GM21390 (cell line): ENCODE measurements at regions not wholly inside any gene's neighbourhood (a gene's known extent, or its start where the extent isn't known, plus 50 kb on each side); places are given as distances from the start of the nearest gene placed in this dataset.

Experiments
- ATAC-seq: cut with Tn5 transposase; IDR thresholded peaks from one replicate; pipeline ENCODE4 v1.9.1; 2021; ENCODE audit not compliant: unreplicated experiment

DNA sequence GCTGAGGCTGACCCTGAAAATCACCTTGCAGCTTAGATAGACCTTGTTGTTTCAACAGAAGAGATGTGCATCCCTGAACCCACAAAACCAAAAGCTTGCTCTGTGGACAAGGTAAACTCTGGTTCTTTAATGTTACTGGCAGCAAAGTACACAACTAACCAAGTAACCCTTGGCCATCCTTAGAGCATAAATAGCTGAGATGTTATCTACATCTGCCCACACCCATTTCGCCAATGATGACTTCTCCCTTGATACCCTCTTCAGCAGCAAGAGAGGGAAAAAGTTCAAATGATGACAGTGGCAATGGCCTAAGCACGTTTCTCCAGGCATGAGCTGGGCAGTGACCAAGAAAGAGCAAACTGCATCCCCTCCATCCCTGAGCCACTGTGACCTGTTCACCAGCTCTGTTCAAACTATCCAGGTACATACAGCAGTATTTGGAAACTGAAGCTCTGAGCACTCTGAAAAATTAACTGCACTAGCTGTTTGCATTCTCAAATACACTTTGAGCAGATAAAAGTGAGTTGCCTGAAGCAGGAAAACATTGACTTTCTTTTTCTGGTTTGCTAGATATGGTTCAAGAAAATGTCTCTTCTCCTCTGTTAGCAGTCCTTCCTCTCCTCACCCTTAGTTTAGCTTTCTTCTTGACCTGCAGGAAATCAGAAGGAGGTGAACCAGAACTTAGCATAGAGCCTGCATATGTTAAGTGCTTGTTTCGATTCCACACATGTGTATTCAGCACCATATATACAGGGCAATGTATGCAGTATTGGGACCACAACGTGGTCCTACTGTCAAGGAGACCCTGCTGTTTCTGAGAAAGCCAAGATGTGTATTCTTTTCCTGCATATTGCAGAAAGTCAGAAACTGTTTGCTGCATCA, 231.7 kb downstream of the FOXO1 start:
- no peak for ATAC-seq

DNA sequence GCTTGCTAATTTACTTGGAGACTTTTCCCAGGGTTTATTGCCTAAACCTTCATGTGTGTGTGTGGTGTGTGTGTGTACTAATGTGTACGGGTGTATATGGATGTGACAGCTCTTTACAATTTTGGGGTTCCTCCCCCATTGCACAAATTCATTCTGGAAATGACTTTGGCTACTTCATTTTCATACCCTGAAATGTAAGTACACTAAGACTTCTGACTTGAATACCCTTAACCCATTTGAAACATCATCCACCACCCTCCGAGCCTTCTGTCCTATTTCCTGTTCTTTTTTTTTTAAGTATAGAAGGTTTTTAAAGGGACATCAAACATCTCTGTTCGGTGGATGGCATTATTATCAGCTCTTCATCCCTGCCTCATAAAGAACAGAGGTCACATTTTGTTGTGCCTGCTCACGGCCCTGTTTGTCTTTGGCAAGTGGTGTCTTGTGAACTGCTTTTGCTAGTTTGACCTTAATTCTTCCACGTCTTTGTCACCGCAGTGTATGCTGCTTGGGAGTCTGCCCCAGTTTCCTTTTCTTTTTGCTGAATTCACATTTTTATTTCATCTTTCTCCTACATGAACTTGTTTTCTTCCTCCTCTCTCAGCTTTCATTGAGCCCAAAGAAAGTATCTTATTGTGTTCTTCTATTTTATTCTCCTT, 228.3 kb downstream of the FOXO1 start:
- no peak for ATAC-seq

DNA sequence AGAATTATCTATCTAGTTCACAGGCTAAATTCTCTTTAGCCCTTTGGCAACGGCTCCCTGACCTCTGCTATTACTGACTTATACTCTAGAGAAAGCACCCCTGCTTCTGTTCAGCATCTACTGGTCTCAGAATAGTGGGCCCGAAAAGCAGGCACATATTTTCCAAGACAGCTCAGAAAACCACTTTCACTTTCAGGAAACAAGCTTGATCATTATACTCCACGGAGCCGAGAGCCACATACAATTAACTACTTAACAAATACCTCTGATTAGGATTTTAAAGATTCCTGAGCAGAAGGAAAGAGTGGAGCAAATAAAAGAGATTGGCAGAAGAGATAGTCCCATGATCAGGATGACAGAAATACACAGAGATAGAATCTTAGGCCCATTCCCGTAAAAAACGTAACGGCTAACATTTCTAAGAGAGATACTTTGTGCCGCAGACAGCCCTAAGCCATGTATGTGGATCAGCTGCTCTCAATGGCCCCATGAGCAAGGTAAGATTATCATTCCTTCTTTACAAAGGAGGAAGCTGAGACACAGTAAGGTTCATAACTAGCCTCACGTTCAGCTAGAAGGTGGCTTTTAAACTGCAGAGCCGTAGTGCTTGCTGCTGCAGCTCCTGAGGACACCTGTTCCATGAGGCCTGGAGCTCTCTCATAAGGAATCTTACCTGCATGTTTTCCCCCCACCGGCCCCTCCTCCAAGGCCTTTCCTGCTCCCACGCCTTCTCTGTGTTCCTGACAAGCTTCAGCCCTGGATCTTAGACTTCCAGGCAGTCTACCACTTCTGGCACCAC, 227.2 kb downstream of the FOXO1 start:
- ATAC-seq = no peak

DNA sequence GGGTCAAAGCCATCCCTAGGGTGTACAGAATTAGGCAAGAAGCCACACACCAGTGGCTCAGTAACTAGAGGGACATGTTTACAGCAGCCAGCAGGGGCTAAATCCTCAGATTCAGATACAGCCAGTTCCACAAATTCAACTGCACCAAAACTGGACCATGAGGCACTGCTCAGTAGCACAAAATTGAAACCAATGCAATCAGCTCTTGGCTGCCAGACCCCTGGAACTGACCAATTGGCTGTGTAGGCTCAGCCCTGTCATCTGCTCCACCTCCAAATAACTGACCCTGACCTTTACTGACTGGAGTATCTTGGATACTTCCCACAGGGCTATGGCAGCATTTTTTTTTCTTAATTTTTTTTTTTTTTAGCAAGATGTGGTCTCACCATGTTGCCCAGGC, 226.5 kb downstream of the FOXO1 start:
- no peak for ATAC-seq

DNA sequence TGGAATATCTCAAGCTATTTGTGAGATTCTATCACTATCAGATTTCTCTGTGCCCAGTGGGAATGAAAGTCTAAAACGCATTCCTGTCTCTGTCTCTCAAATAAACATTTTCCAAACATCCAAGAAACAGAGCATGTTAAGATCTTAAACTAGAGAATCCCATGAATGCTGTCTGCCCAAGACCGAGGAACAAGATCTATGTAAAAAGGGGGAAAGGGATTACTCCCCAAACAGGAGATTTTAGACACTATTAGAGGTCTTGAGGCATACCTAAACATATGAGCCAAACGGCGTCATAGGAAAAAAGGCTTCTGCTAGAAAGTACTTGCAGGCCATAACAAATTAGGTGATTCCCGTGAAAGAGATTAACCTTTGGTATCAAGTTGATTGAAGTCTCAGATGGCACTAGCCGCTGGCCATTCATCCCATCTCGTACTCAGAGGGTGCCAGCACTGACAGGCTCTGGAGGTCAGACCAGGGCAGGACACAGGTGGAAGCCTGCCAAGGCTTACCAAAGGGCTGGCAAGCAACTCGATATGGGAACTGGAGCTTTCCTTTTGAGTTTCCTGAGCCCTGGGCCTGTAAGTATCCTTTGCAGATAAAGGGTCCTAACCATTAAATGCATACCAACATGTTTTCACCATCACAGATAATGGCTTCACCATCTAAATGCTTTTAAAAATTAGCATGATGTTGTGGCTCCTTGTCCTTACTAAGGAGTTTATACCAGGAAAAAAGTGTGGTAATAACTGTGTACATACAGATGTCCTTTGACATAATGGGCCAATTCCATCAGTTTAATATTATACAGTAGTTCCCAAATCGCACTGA, 225.2 kb downstream of the FOXO1 start:
- no peak for ATAC-seq

DNA sequence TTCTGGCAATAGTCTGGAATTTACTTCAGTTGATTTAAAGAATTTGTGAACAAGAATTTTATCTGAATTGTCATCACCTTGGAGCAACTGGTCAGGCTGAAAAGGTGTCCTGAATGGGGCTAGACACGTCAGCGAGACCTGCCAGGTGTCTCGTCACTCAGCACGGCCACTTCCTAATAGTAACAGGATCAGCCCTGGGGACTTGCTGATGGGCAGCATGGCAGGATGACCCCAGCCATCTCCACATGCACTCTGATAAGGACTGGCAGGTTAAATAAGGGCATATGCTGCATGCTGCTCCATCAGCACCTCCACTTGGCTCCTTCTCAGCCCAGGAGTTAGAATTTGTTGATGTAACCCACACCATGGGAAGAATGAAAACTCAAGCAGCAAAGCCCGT, 224.2 kb downstream of the FOXO1 start:
- no peak for ATAC-seq

DNA sequence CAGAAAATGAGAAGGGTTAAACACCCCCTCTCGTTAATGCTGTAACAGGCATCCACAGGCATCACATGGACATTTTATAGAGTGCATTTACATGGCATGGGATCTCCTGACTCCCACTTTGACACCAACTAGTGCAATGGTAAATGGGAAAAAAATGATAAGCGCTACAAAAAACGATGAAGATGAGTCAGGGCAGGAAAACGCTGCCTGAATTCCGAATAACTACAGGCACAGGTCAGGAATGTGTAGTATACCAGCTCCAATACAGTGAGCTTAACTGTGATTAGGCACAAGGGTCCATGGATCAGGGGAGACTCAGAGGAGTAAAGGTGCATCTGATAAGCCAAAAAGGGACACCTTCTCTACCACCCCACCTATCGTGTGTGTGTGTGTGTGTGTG, 223.6 kb downstream of the FOXO1 start:
- ATAC-seq = no peak

DNA sequence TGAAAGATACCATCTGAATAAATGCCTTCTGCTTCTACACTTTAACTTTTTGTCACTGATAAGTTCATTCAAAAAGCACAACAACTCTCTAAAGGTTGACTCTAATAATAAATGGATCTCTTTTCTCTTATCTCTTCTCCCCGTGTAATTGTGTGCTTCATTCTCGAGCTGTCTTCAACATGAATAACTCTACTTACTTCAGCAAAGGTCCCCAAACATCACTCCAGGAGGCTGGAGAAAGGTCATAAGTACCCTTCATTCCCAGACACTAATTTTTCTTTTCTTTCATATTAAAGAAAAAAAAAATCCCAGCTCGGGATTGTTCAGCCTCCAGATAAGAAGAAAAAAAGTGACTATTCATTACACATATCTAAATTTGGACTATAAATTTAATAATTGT, 222.2 kb downstream of the FOXO1 start:
- ATAC-seq = no peak

DNA sequence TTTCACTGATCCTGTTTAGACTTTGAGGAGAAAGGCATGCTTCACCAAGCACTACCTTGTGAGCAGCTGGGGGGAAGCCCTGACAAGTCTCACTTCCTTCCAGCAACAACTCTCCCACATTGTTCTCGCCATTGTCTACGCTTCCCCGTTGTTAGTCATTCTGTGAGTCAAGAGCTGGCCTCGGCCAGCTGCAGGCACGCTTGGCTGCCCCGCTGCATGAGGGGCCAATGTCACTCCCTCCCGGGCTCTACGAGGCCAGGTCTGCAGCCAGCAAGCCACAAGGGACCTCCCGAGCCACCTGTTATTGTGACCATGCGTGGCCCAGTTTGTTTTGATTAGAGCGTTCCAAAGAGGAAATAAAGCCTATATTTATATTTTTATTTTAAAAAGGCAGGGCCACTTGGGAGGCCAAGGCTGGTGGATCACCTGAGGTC, 220.9 kb downstream of the FOXO1 start:
- peak; percentile 99 for ATAC-seq

DNA sequence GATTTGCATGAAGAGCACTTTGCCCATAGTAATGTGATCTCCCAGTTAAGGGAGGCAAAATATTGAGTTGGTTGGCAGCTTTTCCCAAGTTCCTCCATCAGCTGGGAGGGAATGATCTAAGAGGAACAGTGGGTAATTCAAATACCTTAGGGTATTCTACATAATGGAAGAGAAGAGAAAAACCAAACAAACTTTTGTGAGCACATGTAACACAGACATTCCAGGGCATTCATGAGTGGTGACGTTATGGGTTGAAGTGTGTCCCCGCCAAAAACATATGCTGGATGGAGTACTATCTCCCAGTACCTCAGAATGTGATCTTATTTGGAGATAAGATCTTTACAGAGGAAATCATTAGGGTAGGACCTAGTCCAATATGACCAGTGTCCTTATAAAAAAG, 220.1 kb downstream of the FOXO1 start:
- no peak for ATAC-seq

DNA sequence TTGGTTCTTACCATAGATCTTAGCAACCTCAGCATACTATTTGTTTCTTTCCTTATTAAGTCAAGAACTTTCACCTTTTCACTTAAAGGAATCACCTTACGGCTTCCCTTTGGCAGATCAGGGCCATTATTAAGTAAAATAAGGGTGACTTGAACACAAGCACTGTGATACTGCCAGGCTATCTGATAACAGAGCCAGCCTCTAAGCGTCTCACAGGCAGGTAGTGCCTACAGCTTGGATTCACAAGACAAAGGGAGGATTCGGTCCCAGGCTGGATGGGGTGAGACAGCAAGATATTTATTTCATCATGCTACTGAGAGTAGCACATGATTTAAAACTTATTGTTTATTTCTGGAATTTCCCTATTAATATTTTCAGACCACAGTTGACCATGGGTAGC, 218.6 kb downstream of the FOXO1 start:
- no peak for ATAC-seq

DNA sequence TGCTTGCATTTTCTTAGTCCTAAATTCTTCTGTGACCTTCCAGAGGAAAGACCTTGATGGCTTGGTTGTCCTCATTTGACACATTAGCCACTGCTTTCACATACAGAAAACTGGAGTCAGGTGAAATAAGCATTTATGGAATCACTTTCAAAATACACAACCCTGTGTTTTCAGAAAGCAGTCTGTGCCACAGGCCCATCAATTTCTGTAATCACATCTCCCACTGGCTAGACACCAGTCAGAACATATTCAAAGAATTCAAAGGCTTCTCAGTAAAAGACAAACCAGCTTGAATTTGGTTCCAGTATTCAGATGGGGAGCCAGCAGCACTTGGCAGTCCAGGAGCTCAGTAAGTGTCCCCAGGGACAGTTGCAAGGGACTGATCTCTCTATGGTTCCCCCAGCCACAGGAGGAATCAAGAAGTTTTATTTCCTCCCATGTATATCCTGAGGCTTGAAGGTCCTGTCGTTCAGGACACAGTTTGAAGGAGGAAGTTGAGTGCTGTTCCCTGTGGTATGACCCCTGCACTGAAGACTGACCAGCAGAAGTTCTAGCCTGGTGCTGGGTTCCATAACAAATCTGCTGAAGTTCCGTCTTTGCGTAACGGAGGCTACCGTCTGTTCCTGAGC, 214.3 kb downstream of the FOXO1 start:
- ATAC-seq = no peak

DNA sequence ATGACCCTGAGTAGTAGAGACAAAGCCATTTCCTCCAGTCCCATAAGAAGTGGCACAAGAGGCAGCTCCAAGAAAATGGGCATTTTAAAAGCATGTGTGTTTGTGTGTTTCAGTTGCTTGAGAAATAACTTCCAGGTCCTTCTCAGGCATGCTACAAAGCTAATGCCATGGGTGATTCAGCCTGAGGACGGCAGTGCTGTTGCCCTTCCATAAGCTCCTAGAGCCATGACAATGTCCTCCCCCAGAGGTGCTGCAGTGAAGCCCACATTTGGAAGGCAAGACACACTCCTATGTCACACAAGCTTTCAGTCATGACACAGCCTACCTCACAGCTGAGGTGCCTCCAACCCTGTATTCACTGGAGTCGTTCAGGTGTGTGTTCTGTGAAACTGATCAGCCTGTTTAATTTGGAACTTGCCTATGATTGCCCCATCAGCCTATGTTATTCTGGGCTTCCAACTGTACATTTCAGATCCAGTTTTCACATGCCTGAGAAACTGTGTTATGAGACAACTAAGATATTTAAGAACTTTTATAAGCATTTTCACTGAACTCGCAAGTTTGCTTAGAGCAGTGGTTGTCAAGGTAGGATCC, 213.6 kb downstream of the FOXO1 start:
- ATAC-seq = no peak

DNA sequence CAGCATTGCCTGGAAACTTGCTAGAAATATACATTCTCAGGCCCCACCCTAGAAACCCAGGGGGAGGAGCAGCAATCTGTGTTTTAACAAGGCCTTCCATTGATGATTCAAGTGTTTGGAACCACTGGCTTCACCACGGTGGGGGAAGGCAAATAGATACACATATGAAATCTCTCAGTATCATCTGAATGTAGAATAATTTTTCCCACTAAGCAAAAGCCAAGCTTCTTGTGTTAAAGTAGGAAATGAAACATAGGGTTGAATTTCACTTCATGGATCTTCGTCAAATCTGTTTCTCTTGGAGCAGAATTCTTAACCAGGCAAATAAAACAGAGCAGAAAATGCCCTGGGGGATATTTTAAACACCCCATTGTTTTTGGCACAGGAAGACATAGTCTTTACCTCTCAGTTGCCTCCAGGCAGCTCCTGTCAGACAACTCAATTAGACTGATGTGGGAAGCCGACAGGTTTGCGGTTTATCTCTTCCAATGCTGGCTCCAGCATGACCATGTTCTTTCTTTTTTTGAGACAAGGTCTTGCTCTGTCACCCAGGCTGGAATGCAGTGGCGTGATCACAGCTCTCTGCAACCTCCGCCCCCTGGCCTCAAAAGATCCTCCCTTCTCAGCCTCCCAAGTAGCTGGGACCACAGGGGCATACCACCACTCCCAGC, 213.0 kb downstream of the FOXO1 start:
- ATAC-seq = no peak

DNA sequence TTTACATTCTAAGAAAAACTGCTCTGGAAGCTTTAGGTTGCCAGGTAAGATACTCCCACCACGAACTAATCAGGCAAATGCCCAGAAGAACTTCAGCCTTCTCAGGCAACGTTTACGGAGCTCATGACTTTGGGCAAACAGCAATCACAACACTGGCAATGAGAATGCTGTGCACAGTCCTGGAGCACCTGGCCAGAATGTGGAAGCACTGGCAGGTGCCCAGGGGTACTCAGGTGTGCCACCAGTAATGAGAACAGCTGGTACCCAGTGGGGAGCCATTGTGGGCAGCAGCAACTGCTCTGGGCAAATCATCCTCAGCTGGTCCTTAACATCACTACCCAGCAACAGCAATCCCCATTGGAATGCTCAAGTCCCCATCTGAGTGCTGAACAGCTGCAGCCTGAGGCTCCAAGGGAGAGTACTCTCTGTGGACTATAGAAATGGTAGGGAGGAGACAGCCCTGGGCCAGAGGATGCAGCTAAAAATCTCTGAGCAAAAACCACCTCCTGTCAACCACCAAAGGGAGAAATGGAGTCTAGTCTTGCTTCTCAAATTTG, 210.0 kb downstream of the FOXO1 start:
- no peak for ATAC-seq

DNA sequence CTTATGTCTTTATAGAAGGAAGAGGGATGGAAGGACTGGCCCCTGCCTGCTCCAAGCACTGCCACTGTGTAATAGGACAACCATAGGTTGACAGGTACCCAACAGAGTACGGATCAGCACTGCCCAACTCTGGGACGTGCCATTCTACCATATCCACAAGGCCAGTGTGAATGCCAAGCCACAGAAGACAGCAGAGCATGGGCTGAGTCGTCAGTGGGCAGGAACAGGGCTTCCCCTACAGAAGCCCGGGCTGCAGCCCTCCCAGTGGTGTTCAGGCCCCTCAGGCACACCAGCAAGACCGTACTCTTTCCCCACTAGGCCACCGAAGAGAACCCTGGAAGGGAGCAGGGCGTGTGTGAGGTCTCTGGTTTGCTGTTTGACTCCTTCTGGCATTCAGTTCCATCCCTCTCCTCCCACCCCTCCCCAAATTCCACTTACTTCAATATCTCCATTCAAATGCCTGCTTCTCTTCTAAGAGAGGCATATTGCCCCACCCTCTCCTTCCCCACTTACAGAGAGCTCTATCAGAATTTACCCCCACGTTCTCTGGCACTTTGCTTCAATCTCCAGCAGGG, 209.4 kb downstream of the FOXO1 start:
- ATAC-seq = no peak

DNA sequence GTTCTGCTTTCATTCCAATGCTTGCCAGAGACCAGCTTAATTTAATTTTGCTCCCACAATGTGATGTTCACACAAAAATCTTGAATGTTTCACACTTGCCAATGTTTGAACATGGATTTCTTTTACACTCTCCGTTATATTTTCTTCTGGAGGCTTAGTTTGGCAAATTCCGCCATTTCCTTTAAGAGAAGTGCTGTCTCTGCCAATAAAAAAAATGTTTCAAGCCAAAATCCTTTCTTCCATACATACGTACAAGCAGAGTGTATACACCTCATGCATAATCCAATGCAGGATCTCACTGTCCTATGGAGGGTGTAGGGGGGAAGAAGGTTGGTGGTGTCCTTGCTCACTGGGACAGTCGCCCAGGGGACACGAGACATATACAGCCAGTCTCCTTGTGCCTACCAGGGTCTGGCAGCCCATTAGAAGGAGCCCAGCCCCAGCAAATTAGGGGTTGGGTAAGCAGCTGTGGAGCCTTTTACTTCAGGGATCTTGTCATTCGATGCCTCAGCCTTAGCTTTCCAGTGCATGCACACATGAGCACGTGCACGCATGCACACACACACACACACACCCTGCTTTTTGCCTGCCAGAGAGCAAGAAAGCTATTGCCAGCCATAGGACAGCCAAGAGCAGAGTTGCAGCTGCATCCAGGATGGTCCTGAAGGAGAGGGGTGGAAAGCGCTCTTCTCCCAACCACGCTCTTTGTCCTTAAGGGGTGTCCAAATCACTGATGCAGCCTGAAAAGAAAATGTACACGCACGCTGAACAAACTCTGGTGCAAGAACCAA, 208.3 kb downstream of the FOXO1 start:
- no peak for ATAC-seq

DNA sequence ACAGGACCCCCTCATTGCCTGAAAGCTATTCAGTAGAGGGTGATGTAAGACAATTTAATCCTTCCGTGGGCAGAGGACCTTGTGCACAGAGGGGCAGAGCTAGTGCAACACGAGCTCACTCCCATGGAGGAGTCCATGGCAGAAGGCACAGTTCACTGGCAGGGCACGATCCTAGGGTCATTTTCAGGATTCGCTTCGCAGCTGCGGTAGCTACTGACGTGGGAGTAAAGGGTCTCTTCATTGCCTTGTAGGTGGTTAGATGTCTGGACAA, 207.8 kb downstream of the FOXO1 start:
- no peak for ATAC-seq
